ENCODE measurements at regions not wholly inside any gene's neighbourhood (a gene's known extent, or its start where the extent isn't known, plus 50 kb on each side); places are given as distances from the start of the nearest gene placed in this dataset.

DNA sequence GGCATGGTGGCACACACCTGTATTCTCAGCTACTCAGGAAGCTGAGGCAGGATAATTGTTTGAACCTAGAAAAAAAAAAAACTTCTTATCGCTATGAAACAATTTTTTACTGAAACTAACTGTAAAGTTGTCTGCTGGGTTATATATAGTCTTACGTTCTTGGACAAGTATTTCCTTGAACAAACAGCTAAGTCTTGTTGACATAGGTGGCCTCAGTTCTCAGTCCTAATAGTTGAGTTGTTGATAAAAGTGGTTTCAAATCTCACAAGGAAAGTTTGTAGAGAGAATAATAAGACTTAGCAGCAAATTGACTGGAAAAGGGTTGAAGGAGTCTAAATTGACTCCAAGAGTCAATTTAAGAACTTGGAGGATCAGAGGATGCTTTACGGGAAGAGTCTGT lies 166.5 kb upstream of the KCNJ3 start:
- Histone ChIP-seq H3K36me3 (no peaks in the 10 kb centered on the region), H3K4me1 (replicated peaks) (no peaks in the 10 kb centered on the region), H3K27ac (no peak overlapping the region), H3K27me3 (replicated peaks; ENCODE audit: insufficient read depth) (no peaks in the 10 kb centered on the region), H3K4me3 (no peak overlapping the region), H3K9me3 (no peaks in the 10 kb centered on the region)
- TF ChIP-seq, protein P1, sequence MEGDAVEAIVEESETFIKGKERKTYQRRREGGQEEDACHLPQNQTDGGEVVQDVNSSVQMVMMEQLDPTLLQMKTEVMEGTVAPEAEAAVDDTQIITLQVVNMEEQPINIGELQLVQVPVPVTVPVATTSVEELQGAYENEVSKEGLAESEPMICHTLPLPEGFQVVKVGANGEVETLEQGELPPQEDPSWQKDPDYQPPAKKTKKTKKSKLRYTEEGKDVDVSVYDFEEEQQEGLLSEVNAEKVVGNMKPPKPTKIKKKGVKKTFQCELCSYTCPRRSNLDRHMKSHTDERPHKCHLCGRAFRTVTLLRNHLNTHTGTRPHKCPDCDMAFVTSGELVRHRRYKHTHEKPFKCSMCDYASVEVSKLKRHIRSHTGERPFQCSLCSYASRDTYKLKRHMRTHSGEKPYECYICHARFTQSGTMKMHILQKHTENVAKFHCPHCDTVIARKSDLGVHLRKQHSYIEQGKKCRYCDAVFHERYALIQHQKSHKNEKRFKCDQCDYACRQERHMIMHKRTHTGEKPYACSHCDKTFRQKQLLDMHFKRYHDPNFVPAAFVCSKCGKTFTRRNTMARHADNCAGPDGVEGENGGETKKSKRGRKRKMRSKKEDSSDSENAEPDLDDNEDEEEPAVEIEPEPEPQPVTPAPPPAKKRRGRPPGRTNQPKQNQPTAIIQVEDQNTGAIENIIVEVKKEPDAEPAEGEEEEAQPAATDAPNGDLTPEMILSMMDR (IDR thresholded peaks at IDR 0.05) = no peak
- no peak for TF ChIP-seq POLR2A (IDR thresholded peaks at IDR 0.05)
- no peak for TF ChIP-seq POLR2AphosphoS5 (IDR thresholded peaks at IDR 0.05)
- intact Hi-C loops (cut with DNase I) = no loop called here
- no peak for DNase-seq (ENCODE audit: low spot score)
- WGBS = 52% methylated on average over 3 of the region's 3 CpGs

DNA sequence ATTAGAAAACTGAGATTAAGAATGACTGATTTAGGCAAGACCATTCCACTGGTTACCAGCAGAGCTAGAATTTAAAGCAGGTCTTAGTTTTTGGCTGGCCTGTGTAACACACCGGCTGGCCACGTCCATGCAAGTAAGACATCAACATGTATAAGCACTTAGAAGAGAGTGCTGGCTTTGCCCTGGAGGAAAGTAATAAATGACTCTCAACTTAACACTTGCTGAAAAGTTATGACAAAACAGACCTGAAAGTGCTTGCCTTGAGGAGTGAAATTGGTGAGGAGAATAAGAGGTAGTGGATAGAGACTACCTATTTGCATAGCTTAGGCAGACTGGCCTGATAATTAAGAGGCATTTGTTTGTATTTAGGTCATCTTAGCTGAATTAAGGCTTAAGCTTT lies 165.7 kb upstream of the KCNJ3 start:
- H3K36me3 ChIP-seq = no peaks in the 10 kb centered on the region
- WGBS = 28% methylated on average over 2 of the region's 2 CpGs
- TF ChIP-seq POLR2AphosphoS5 (IDR thresholded peaks at IDR 0.05) = no peak
- TF ChIP-seq POLR2A (IDR thresholded peaks at IDR 0.05) = no peak
- TF ChIP-seq, protein P1 (IDR thresholded peaks at IDR 0.05) = no peak
- H3K27me3 ChIP-seq (replicated peaks; ENCODE audit: insufficient read depth) = no peaks in the 10 kb centered on the region
- H3K9me3 ChIP-seq = no peaks in the 10 kb centered on the region
- intact Hi-C loops (cut with DNase I) = no loop called here
- H3K4me3 ChIP-seq = no peak overlapping the region
- no peak for DNase-seq (ENCODE audit: low spot score)
- no peaks in the 10 kb centered on the region for H3K4me1 ChIP-seq (replicated peaks)
- no peak overlapping the region for H3K27ac ChIP-seq

DNA sequence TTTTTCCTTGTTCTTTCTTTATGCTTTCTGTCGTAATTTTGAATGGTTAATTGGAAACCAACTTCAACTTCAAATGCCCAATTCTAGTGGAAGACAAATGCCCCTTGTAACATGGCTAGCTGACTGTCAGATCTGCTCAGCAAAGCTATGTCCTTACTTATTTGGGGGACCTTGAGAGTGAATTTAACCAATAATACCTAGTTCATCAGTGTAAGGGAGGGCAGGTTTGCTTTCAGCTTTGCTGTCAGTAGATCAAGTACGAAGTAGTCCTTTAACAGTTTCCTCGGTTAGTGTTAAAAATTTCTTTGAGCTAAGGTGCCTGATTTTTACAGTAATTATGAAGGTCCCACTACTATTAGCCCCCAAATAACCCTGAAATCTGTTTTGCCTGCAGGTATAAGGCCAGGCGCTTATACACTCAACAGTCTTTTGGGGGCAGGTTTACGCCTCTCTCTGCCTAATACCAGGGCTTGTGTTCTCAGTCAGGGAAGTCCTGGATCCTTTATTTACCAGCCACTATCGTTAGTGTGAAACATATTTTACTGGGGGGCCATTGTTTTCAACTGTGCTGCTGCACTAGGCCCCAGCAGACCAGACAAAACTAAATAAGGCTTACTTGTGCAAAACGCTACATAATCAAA lies 165.1 kb upstream of the KCNJ3 start:
- WGBS = 88% methylated on average over 7 of the region's 7 CpGs
- no peaks in the 10 kb centered on the region for H3K4me1 ChIP-seq (replicated peaks)

DNA sequence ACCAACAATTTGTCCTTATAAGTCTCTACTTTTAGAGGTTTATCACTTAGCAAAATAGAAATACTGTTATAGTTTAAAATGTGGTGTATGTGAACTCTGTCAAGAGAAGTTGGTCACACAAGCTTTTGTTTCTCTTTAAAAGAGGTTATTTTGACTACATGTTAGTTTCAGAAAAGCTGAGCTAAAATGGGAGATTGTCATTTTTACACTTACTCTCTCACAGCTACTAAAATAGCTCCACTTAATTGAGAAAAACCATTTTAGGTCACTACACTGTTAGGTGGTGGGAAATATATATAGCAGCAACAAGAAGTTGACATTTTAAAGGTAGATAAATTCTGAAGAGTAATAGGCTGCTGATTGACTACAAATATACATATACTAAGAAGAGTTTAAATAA lies 161.5 kb upstream of the KCNJ3 start:
- Histone ChIP-seq H3K36me3 (no peaks in the 10 kb centered on the region), H3K4me1 (replicated peaks) (no peaks in the 10 kb centered on the region), H3K9me3 (no peaks in the 10 kb centered on the region), H3K27ac (no peak overlapping the region), H3K27me3 (replicated peaks; ENCODE audit: insufficient read depth) (no peaks in the 10 kb centered on the region), H3K4me3 (no peak overlapping the region)
- no peak for DNase-seq (ENCODE audit: low spot score)
- intact Hi-C loops (cut with DNase I) = no loop called here
- no peak for TF ChIP-seq POLR2AphosphoS5 (IDR thresholded peaks at IDR 0.05)
- TF ChIP-seq, protein P1 (IDR thresholded peaks at IDR 0.05) = no peak
- TF ChIP-seq POLR2A (IDR thresholded peaks at IDR 0.05) = no peak

More for the DNA sequence above, 165.1 kb upstream of the KCNJ3 start:
- TF ChIP-seq POLR2AphosphoS5 (IDR thresholded peaks at IDR 0.05) (no peak), POLR2A (IDR thresholded peaks at IDR 0.05) (no peak)
- TF ChIP-seq, protein P1 (IDR thresholded peaks at IDR 0.05) = no peak
- Histone ChIP-seq H3K36me3 (no peaks in the 10 kb centered on the region), H3K4me3 (no peak overlapping the region), H3K27ac (no peak overlapping the region), H3K9me3 (no peaks in the 10 kb centered on the region), H3K27me3 (replicated peaks; ENCODE audit: insufficient read depth) (no peaks in the 10 kb centered on the region)
- no peak for DNase-seq (ENCODE audit: low spot score)
- intact Hi-C loops (cut with DNase I) = no loop called here

DNA sequence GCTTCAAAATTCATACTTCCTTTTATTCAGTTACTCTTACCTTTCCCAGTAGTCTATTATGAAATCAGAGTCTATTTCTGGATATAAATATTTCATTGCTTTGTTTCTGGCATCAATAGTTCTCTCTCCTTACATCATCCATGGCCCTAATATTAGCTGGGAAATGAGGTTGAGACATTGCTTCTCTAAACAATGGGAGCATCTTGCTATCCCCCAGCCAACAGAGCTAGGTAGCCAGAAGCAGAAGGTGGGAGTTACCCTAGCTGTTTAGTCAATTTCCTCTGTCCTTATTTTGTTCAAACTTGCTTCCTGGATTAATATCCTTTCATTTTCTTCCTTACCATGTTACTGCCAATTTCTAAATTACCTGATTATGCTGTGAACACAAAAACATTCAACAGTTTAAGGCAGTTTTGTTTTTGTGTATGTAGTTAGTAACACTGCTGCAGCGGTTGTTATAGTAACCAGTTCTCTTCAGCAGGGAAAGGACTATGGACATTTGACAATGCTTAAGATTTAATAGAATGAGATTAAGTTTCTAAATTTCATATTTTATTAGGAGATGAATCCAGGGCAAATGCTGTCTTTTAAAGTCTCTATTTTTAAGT lies 160.5 kb upstream of the KCNJ3 start:
- Histone ChIP-seq H3K9me3 (no peaks in the 10 kb centered on the region), H3K27ac (no peak overlapping the region), H3K4me3 (no peak overlapping the region), H3K27me3 (replicated peaks; ENCODE audit: insufficient read depth) (no peaks in the 10 kb centered on the region), H3K36me3 (no peaks in the 10 kb centered on the region), H3K4me1 (replicated peaks) (no peaks in the 10 kb centered on the region)
- WGBS = 89% methylated on average over 1 of the region's 1 CpG
- intact Hi-C loops (cut with DNase I) = no loop called here
- DNase-seq (ENCODE audit: low spot score) = no peak
- TF ChIP-seq POLR2AphosphoS5 (IDR thresholded peaks at IDR 0.05) = no peak
- no peak for TF ChIP-seq POLR2A (IDR thresholded peaks at IDR 0.05)
- TF ChIP-seq, protein P1 (IDR thresholded peaks at IDR 0.05) = no peak
